HepG2 (cell line): ENCODE measurements at regions not wholly inside any gene's neighbourhood (a gene's known extent, or its start where the extent isn't known, plus 50 kb on each side); places are given as distances from the start of the nearest gene placed in this dataset.

Experiments used
- ATAC-seq: fragments of 200-7000 bp; cut with Tn5 transposase; 3 replicates; pipeline ENCODE4 v1.9.1; 2020; ENCODE audit warnings: mild to moderate bottlenecking, moderate library complexity
- BruUV-seq: library from RNA; stranded (reverse); fragments of 400-500 nt; replicated peaks from 2 replicates; lab custom pipeline; 2021; lab: Mats Ljungman, UMichigan
- CTCF ChIA-PET: fragments of 300-600 bp; formaldehyde crosslinking; extraction: SDS; loops from one replicate; lab custom pipeline; 2021; ENCODE audit warnings: low total read pairs, inconsistent platforms, low intra/inter-chr PET ratio; lab: Yijun Ruan, JAX
- POLR2A ChIA-PET: fragments of 350-600 bp; sonication (Branson Sonifier 250); formaldehyde crosslinking; loops from one replicate; lab custom pipeline; 2020; ENCODE audit warnings: antibody characterized with exemption, inconsistent platforms; lab: Yijun Ruan, JAX
- DNase-seq: peaks from one replicate; pipeline ENCODE4 v3.0.0-alpha.2; 2015; ENCODE audit warnings: low spot score
- FAIRE-seq: peaks from 3 replicates; lab custom pipeline; 2011; peaks lifted over from hg19 to GRCh38; lab: Jason Lieb, UNC
- H2AFZ ChIP-seq: one replicate; pipeline ENCODE4 v1.6.1; 2011; ENCODE audit warnings: low read length, inconsistent platforms
- H3K27ac ChIP-seq: fragments of 300-600 bp; 3 replicates; pipeline ENCODE4 v1.8.0; 2011; ENCODE audit warnings: mixed run types, mild to moderate bottlenecking, mixed read lengths, low read length, inconsistent platforms; ENCODE audit not compliant: insufficient read depth; ENCODE audit errors: extremely low read length
- H3K27me3 ChIP-seq, 2 experiments: fragments of 200-600 bp in 1 of 2; 2 replicates in 1 of 2; 3 replicates in 1 of 2; pipeline versions ENCODE4 v1.6.0 to v1.8.0; 2011; ENCODE audit warnings: low read length in 2 of 2, mild to moderate bottlenecking in 2 of 2, moderate library complexity in 2 of 2, inconsistent platforms in 1 of 2; ENCODE audit not compliant: insufficient read depth in 2 of 2, control insufficient read depth in 1 of 2
- H3K36me3 ChIP-seq, 2 experiments: fragments of 200-600 bp in 1 of 2; replicated peaks in 1 of 2; 2 replicates in 1 of 2; 3 replicates in 1 of 2; pipeline versions ENCODE4 v1.5.1 to v1.8.0; 2011; ENCODE audit warnings: low read length in 2 of 2, inconsistent platforms in 1 of 2; ENCODE audit not compliant: insufficient read depth in 2 of 2, control insufficient read depth in 1 of 2
- H3K4me1 ChIP-seq: 2 replicates; pipeline ENCODE4 v1.5.1; 2012; ENCODE audit warnings: low read length, inconsistent platforms; ENCODE audit not compliant: insufficient read depth
- H3K4me2 ChIP-seq: 2 replicates; pipeline ENCODE4 v1.6.0; 2011; ENCODE audit warnings: low read depth, low read length, inconsistent platforms
- H3K4me3 ChIP-seq, 3 experiments: fragments of 200-600 bp in 1 of 3; sonication (generic), shearing (Covaris generic) in 1 of 3; replicated peaks in 1 of 3; 2 replicates each; pipeline ENCODE4 v1.5.1; 2011 to 2016; ENCODE audit warnings: low read length in 3 of 3, inconsistent platforms in 2 of 3, low read depth in 2 of 3, mild to moderate bottlenecking in 2 of 3, control low read depth in 1 of 3, mixed read lengths in 1 of 3; ENCODE audit not compliant: insufficient read depth in 1 of 3
- H3K79me2 ChIP-seq: one replicate; pipeline ENCODE4 v1.6.1; 2011; ENCODE audit warnings: low read length, inconsistent platforms; ENCODE audit not compliant: insufficient read depth
- H3K9ac ChIP-seq: 2 replicates; pipeline ENCODE4 v1.6.0; 2011; ENCODE audit warnings: mild to moderate bottlenecking, low read depth, low read length, inconsistent platforms; ENCODE audit not compliant: insufficient read depth
- H3K9me3 ChIP-seq: 2 replicates; pipeline ENCODE4 v1.5.1; 2012; ENCODE audit warnings: mild to moderate bottlenecking, low read length
- H4K20me1 ChIP-seq: 2 replicates; pipeline ENCODE4 v1.6.0; 2011; ENCODE audit warnings: inconsistent platforms, mild to moderate bottlenecking, low read length, moderate library complexity; ENCODE audit not compliant: insufficient read depth
- ATF2 ChIP-seq: sonication (generic); formaldehyde crosslinking; IDR thresholded peaks from 2 replicates; pipeline ENCODE4 v1.4.0; 2020; ENCODE audit warnings: missing genetic modification reagents
- BCL3 ChIP-seq: sonication (generic); formaldehyde crosslinking; IDR thresholded peaks from 2 replicates; pipeline ENCODE4 v1.5.1; 2020; ENCODE audit warnings: mild to moderate bottlenecking, missing genetic modification reagents, moderate library complexity
- BHLHE40 ChIP-seq: IDR thresholded peaks from 2 replicates; pipeline ENCODE4 v1.6.1; 2011; ENCODE audit warnings: low read length, improper control_type of control experiment
- CENPT ChIP-seq: sonication (generic); formaldehyde crosslinking; IDR thresholded peaks from 2 replicates; pipeline ENCODE4 v1.8.0; 2022; ENCODE audit warnings: low read depth, mild to moderate bottlenecking, moderate library complexity, missing genetic modification reagents
- ETS1 ChIP-seq: sonication (generic); formaldehyde crosslinking; IDR thresholded peaks from 2 replicates; pipeline ENCODE4 v1.4.0; 2020; ENCODE audit warnings: missing genetic modification reagents
- MAFF ChIP-seq: IDR thresholded peaks from 2 replicates; pipeline ENCODE4 v1.6.1; 2011; ENCODE audit warnings: low read depth, low read length, improper control_type of control experiment
- MATR3 ChIP-seq: sonication (generic); formaldehyde crosslinking; IDR thresholded peaks from 2 replicates; pipeline ENCODE4 v1.4.0; 2020; ENCODE audit warnings: missing genetic modification reagents
- PTBP1 ChIP-seq: fragments of 200-400 bp; formaldehyde crosslinking; IDR thresholded peaks from 2 replicates; pipeline ENCODE4 v1.6.1; 2018; ENCODE audit warnings: low read length, low read depth; ENCODE audit not compliant: poor library complexity, severe bottlenecking
- ZBTB33 ChIP-seq: sonication (generic); formaldehyde crosslinking; IDR thresholded peaks from 2 replicates; pipeline ENCODE4 v1.4.0; 2020; ENCODE audit warnings: missing genetic modification reagents
- ZKSCAN8 ChIP-seq: IDR thresholded peaks from 2 replicates; pipeline ENCODE4 v1.6.1; 2016; ENCODE audit warnings: borderline replicate concordance, missing genetic modification reagents, missing compliant biosample characterization
- ZNF138 ChIP-seq: sonication (generic); formaldehyde crosslinking; IDR thresholded peaks from 2 replicates; pipeline ENCODE4 v1.5.0; 2020; ENCODE audit warnings: mild to moderate bottlenecking, low read depth, missing genetic modification reagents
- ZNF350 ChIP-seq: sonication (generic); formaldehyde crosslinking; IDR thresholded peaks from 2 replicates; pipeline ENCODE4 v1.4.0; 2020; ENCODE audit warnings: mild to moderate bottlenecking, low read depth, missing genetic modification reagents, borderline replicate concordance
- ZNF737 ChIP-seq: sonication (generic); formaldehyde crosslinking; IDR thresholded peaks from 2 replicates; pipeline ENCODE4 v1.5.0; 2020; ENCODE audit warnings: missing genetic modification reagents, mild to moderate bottlenecking, borderline replicate concordance
- ZNF773 ChIP-seq: sonication (generic); formaldehyde crosslinking; IDR thresholded peaks from 2 replicates; pipeline ENCODE4 v1.4.0; 2020; ENCODE audit warnings: missing genetic modification reagents, borderline replicate concordance
- ZNF83 ChIP-seq: sonication (generic); formaldehyde crosslinking; IDR thresholded peaks from 2 replicates; pipeline ENCODE4 v1.4.0; 2020; ENCODE audit warnings: missing genetic modification reagents, mild to moderate bottlenecking, borderline replicate concordance
- WGBS: methylation state at CpG from one replicate; pipeline ENCODE4 v1.1.6; 2017; ENCODE audit warnings: low lambda C conversion rate; 5-methylcytosine and 5-hydroxymethylcytosine counted together
- in situ Hi-C: cut with HindIII; loops from 2 replicates; pipeline ENCODE4 v1.10.0; 2017; ENCODE audit warnings: low pct_unique_long_range_greater_than_20kb; ENCODE audit not compliant: extremely low pct_ligation_motif_present
- intact Hi-C: fragments of 100-400 bp; cut with micrococcal nuclease; formaldehyde crosslinking; loops from one replicate; pipeline ENCODE4 v1.10.0; 2022; ENCODE audit not compliant: unreplicated experiment

- no peak for TF ChIP-seq ZKSCAN8 (CRISPR knock-in tag)
- TF ChIP-seq ATF2 (CRISPR knock-in tag) = no peak
- TF ChIP-seq BHLHE40 = no peak
- no peak for TF ChIP-seq ZBTB33
These were observed 502.2 kb upstream of the SETBP1 start (continued) for GRCh38 chr18:44178476-44178875.

GRCh38 chr18:44179693-44180092, 501.0 kb upstream of the SETBP1 start:
- 49% methylated on average over 10 of the region's 10 CpGs for WGBS
- Histone ChIP-seq H3K36me3 (no peaks in the 10 kb centered on the region), H3K4me2 (no peak overlapping the region), H3K79me2 (no peaks in the 10 kb centered on the region), H3K27ac (no peak overlapping the region), H2AFZ (no peak overlapping the region), H4K20me1 (no peaks in the 10 kb centered on the region), H3K4me3 (no peak overlapping the region), H3K27me3 (no peaks in the 10 kb centered on the region), H3K4me1 (no peaks in the 10 kb centered on the region), H3K9ac (no peak overlapping the region), H3K9me3 (peaks cover 29% of the 10 kb centered on the region)
- FAIRE-seq (no peak), DNase-seq (no peak), ATAC-seq (no peak)
- intact Hi-C loops = no loop called here
- ChIA-PET CTCF (no interaction called here), POLR2A (no interaction called here)
- in situ Hi-C loops = no loop called here
- BruUV-seq = no TSS peak
- TF ChIP-seq ZNF350 (CRISPR knock-in tag) (no peak), MATR3 (CRISPR knock-in tag) (no peak), BCL3 (CRISPR knock-in tag) (no peak), ZNF737 (CRISPR knock-in tag) (no peak), PTBP1 (no peak), CENPT (CRISPR knock-in tag) (no peak), ZNF773 (CRISPR knock-in tag) (no peak), MAFF (no peak), ZNF83 (no peak), ZNF138 (CRISPR knock-in tag) (no peak), ETS1 (no peak)
